ENCODE measurements at regions not wholly inside any gene's neighbourhood (a gene's known extent, or its start where the extent isn't known, plus 50 kb on each side); places are given as distances from the start of the nearest gene placed in this dataset.

- TF ChIP-seq TOX (CRISPR knock-in tag; IDR thresholded peaks at IDR 0.05; ENCODE audit: borderline replicate concordance) (no peak), ESRRG (CRISPR knock-in tag; IDR thresholded peaks at IDR 0.05) (no peak), OSR1 (CRISPR knock-in tag; IDR thresholded peaks at IDR 0.05) (no peak), SNAI2 (CRISPR knock-in tag; IDR thresholded peaks at IDR 0.05) (no peak), BACH2 (CRISPR knock-in tag; IDR thresholded peaks at IDR 0.05; ENCODE audit: borderline replicate concordance) (no peak), CREB5 (CRISPR knock-in tag; IDR thresholded peaks at IDR 0.05; ENCODE audit: low read depth) (no peak), ISL1 (CRISPR knock-in tag; IDR thresholded peaks at IDR 0.05) (no peak), ARNTL (CRISPR knock-in tag; IDR thresholded peaks at IDR 0.05; ENCODE audit: borderline replicate concordance, low read depth) (no peak)
- TF ChIP-seq, protein P1, sequence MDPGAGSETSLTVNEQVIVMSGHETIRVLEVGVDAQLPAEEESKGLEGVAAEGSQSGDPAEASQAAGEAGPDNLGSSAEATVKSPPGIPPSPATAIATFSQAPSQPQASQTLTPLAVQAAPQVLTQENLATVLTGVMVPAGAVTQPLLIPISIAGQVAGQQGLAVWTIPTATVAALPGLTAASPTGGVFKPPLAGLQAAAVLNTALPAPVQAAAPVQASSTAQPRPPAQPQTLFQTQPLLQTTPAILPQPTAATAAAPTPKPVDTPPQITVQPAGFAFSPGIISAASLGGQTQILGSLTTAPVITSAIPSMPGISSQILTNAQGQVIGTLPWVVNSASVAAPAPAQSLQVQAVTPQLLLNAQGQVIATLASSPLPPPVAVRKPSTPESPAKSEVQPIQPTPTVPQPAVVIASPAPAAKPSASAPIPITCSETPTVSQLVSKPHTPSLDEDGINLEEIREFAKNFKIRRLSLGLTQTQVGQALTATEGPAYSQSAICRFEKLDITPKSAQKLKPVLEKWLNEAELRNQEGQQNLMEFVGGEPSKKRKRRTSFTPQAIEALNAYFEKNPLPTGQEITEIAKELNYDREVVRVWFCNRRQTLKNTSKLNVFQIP (CRISPR knock-in tag; IDR thresholded peaks at IDR 0.05; ENCODE audit: borderline replicate concordance, low read depth) = no peak
- ATAC-seq = no peak
Observed at GRCh38 chr2:185265747-185266146, 472.9 kb upstream of the FSIP2 start.

DNA sequence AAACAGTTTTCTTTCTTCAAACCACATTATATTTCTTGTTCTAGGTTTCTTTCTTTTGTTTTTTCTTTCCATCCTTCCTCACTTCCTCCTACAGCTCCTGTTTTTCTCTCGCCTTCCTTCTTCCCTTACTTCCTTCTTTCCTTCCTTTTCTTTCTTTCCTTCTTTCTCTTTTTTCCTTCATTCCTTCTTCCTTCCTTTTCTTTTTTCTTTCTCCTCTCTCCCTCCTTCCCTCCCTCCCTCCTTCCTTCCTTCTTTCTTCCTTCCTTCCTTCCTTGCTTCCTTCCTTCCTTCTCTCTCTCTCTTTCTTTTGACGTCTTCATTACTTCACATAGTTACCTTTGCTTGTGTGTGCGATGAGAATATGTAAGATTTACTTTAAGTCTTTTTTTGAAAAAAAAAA is 470.0 kb upstream of the FSIP2 start:
- ATAC-seq = no peak
- TF ChIP-seq SNAI2 (CRISPR knock-in tag; IDR thresholded peaks at IDR 0.05) (no peak), ZFP3 (CRISPR knock-in tag; IDR thresholded peaks at IDR 0.05) (no peak), CSRNP3 (CRISPR knock-in tag; IDR thresholded peaks at IDR 0.05) (no peak), ZNF70 (CRISPR knock-in tag; IDR thresholded peaks at IDR 0.05) (no peak), ISL1 (CRISPR knock-in tag; IDR thresholded peaks at IDR 0.05) (no peak), ZNF8 (CRISPR knock-in tag; IDR thresholded peaks at IDR 0.05) (no peak), ESRRG (CRISPR knock-in tag; IDR thresholded peaks at IDR 0.05) (no peak), ZNF565 (CRISPR knock-in tag; conservative IDR thresholded peaks at IDR 0.05; ENCODE audit: low read depth) (no peak), OSR1 (CRISPR knock-in tag; IDR thresholded peaks at IDR 0.05) (no peak), ZFP30 (CRISPR knock-in tag; IDR thresholded peaks at IDR 0.05) (no peak), ARNTL (CRISPR knock-in tag; IDR thresholded peaks at IDR 0.05; ENCODE audit: borderline replicate concordance, low read depth) (no peak), TOX (CRISPR knock-in tag; IDR thresholded peaks at IDR 0.05; ENCODE audit: borderline replicate concordance) (no peak), TSHZ2 (CRISPR knock-in tag; IDR thresholded peaks at IDR 0.05) (no peak), PPARA (CRISPR knock-in tag; IDR thresholded peaks at IDR 0.05; ENCODE audit: borderline replicate concordance) (no peak), BACH2 (CRISPR knock-in tag; IDR thresholded peaks at IDR 0.05; ENCODE audit: borderline replicate concordance) (no peak), RARB (CRISPR knock-in tag; IDR thresholded peaks at IDR 0.05) (no peak), ZC3H10 (CRISPR knock-in tag; IDR thresholded peaks at IDR 0.05) (no peak), TCF4 (CRISPR knock-in tag; IDR thresholded peaks at IDR 0.05; ENCODE audit: borderline replicate concordance) (no peak)
- TF ChIP-seq, protein P2, sequence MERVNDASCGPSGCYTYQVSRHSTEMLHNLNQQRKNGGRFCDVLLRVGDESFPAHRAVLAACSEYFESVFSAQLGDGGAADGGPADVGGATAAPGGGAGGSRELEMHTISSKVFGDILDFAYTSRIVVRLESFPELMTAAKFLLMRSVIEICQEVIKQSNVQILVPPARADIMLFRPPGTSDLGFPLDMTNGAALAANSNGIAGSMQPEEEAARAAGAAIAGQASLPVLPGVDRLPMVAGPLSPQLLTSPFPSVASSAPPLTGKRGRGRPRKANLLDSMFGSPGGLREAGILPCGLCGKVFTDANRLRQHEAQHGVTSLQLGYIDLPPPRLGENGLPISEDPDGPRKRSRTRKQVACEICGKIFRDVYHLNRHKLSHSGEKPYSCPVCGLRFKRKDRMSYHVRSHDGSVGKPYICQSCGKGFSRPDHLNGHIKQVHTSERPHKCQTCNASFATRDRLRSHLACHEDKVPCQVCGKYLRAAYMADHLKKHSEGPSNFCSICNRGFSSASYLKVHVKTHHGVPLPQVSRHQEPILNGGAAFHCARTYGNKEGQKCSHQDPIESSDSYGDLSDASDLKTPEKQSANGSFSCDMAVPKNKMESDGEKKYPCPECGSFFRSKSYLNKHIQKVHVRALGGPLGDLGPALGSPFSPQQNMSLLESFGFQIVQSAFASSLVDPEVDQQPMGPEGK (CRISPR knock-in tag; IDR thresholded peaks at IDR 0.05; ENCODE audit: borderline replicate concordance) = no peak
- TF ChIP-seq, protein P1 (CRISPR knock-in tag; IDR thresholded peaks at IDR 0.05; ENCODE audit: borderline replicate concordance, low read depth) = no peak

All from SK-N-SH treated with all-trans-retinoic acid at 6 μM for 48 hours (cell line).